Germinal center (tissue), 1 donor: ENCODE measurements at regions not wholly inside any gene's neighbourhood (a gene's known extent, or its start where the extent isn't known, plus 50 kb on each side); places are given as distances from the start of the nearest gene placed in this dataset.

Experiments
- DNase-seq: peaks from one replicate; pipeline ENCODE4 v3.0.0; 2012; ENCODE audit warnings: mixed read lengths, low spot score

- DNase-seq, result no peak
These were observed 83.7 kb downstream of the MBL2 start for GRCh38 chr10:52688899-52689298.

GRCh38 chr10:52696232-52696631, 76.4 kb downstream of the MBL2 start:
- no peak for DNase-seq

- no peak for DNase-seq
These were observed 70.9 kb downstream of the MBL2 start for GRCh38 chr10:52701647-52702046.

GRCh38 chr10:52703451-52703850, 69.1 kb downstream of the MBL2 start:
- DNase-seq, result no peak

- no peak for DNase-seq
These were observed 68.7 kb downstream of the MBL2 start for GRCh38 chr10:52703898-52704297.

GRCh38 chr10:52706332-52707070, 66.1 kb downstream of the MBL2 start:
- DNase-seq, result no peak
